Parathyroid adenoma (tissue), 2 donors: ENCODE measurements at regions not wholly inside any gene's neighbourhood (a gene's known extent, or its start where the extent isn't known, plus 50 kb on each side); places are given as distances from the start of the nearest gene placed in this dataset.
"Not testable (repeated sequence)": the region's sequence is repeated elsewhere in the genome, so short reads cannot be mapped to it uniquely, and the experiment has no call there.

Source experiments
- H2AFZ ChIP-seq: fragments of 300-600 bp; sonication (generic); one replicate; pipeline ENCODE4 v1.7.0; 2017; ENCODE audit warnings: antibody characterized with exemption, mild to moderate bottlenecking
- H3K27ac ChIP-seq: fragments of 300-600 bp; sonication (generic); one replicate; pipeline ENCODE4 v1.7.0; 2017
- H3K27me3 ChIP-seq: fragments of 300-600 bp; sonication (generic); one replicate; pipeline ENCODE4 v1.7.0; 2017; ENCODE audit warnings: low read length; ENCODE audit not compliant: control insufficient read depth, insufficient read depth
- H3K36me3 ChIP-seq: fragments of 300-600 bp; sonication (generic); one replicate; pipeline ENCODE4 v1.7.0; 2017; ENCODE audit warnings: low read length; ENCODE audit not compliant: control insufficient read depth, insufficient read depth
- H3K4me1 ChIP-seq: fragments of 300-600 bp; sonication (generic); one replicate; pipeline ENCODE4 v1.7.0; 2017; ENCODE audit warnings: control low read depth
- H3K4me2 ChIP-seq: fragments of 300-600 bp; sonication (generic); one replicate; pipeline ENCODE4 v1.7.0; 2017; ENCODE audit warnings: low read length
- H3K4me3 ChIP-seq: fragments of 300-600 bp; sonication (generic); one replicate; pipeline ENCODE4 v1.7.0; 2017; ENCODE audit warnings: low read depth, low read length
- H3K79me2 ChIP-seq: fragments of 300-600 bp; sonication (generic); one replicate; pipeline ENCODE4 v1.7.0; 2017; ENCODE audit warnings: control low read depth
- H3K9ac ChIP-seq: fragments of 300-600 bp; sonication (generic); one replicate; pipeline ENCODE4 v1.7.0; 2017; ENCODE audit warnings: mild to moderate bottlenecking
- H3K9me3 ChIP-seq: fragments of 300-600 bp; sonication (generic); one replicate; pipeline ENCODE4 v1.7.0; 2017; ENCODE audit warnings: low read length; ENCODE audit not compliant: control insufficient read depth
- CTCF ChIP-seq: fragments of 300-600 bp; sonication (generic); IDR thresholded peaks from one replicate; pipeline ENCODE4 v1.7.0; 2017; ENCODE audit warnings: antibody characterized with exemption, mild to moderate bottlenecking
- donor health status: primary hyperparathyroidism.

- H3K27me3 ChIP-seq, H3K79me2 ChIP-seq, H3K9ac ChIP-seq, H2AFZ ChIP-seq, H3K4me3 ChIP-seq, H3K36me3 ChIP-seq, H3K4me2 ChIP-seq, H3K9me3 ChIP-seq: not testable (repeated sequence)
- peak overlapping the region; percentile 98 for H3K27ac ChIP-seq
- H3K4me1 ChIP-seq = peaks cover 28% of the 10 kb centered on the region
These were observed 163.8 kb upstream of the FRG2C start for GRCh38 chr3:75500357-75500756.

GRCh38 chr3:75502171-75502570 lies 162.0 kb upstream of the FRG2C start:
- H3K9ac ChIP-seq = not testable (repeated sequence)

GRCh38 chr3:75502769-75503756 lies 161.1 kb upstream of the FRG2C start:
- peak; percentile 39 for TF ChIP-seq CTCF
- Histone ChIP-seq H2AFZ (peak overlapping the region; percentile 70), H3K4me1 (peaks cover 36% of the 10 kb centered on the region), H3K4me2 (peak overlapping the region; percentile 93), H3K4me3 (peak overlapping the region; percentile 73), H3K9ac (peak overlapping the region; percentile 2), H3K27ac (peak overlapping the region; percentile 98)
- H3K79me2 ChIP-seq, H3K36me3 ChIP-seq, H3K9me3 ChIP-seq, H3K27me3 ChIP-seq: not testable (repeated sequence)

More at GRCh38 chr3:75502171-75502570, 162.0 kb upstream of the FRG2C start:
- Histone ChIP-seq H2AFZ (peak overlapping the region; percentile 70), H3K4me2 (peak overlapping the region; percentile 34), H3K4me1 (peaks cover 36% of the 10 kb centered on the region), H3K27ac (peak overlapping the region; percentile 98), H3K4me3 (peak overlapping the region; percentile 43)
- H3K9me3 ChIP-seq, H3K79me2 ChIP-seq, H3K27me3 ChIP-seq, H3K36me3 ChIP-seq: not testable (repeated sequence)

GRCh38 chr3:75506603-75507002 lies 157.5 kb upstream of the FRG2C start:
- Histone ChIP-seq H3K79me2 (peaks cover 4% of the 10 kb centered on the region), H3K4me2 (no peak overlapping the region), H3K4me1 (peaks cover 31% of the 10 kb centered on the region), H2AFZ (no peak overlapping the region), H3K36me3 (no peaks in the 10 kb centered on the region), H3K4me3 (no peak overlapping the region), H3K9ac (no peak overlapping the region), H3K27me3 (no peaks in the 10 kb centered on the region), H3K9me3 (no peaks in the 10 kb centered on the region), H3K27ac (no peak overlapping the region)
- TF ChIP-seq CTCF = no peak

GRCh38 chr3:75507956-75508355 lies 156.2 kb upstream of the FRG2C start:
- H3K27me3 ChIP-seq, H3K4me3 ChIP-seq, H2AFZ ChIP-seq, H3K9ac ChIP-seq, H3K79me2 ChIP-seq, H3K27ac ChIP-seq, H3K36me3 ChIP-seq, H3K4me2 ChIP-seq, H3K9me3 ChIP-seq: not testable (repeated sequence)
- peaks cover 21% of the 10 kb centered on the region for H3K4me1 ChIP-seq

- not testable (repeated sequence) for H3K9ac ChIP-seq, H3K4me3 ChIP-seq, H3K4me2 ChIP-seq, H3K9me3 ChIP-seq, H2AFZ ChIP-seq, H3K27me3 ChIP-seq, H3K4me1 ChIP-seq, H3K27ac ChIP-seq, H3K36me3 ChIP-seq
- peaks cover 11% of the 10 kb centered on the region for H3K79me2 ChIP-seq
These were observed 136.5 kb upstream of the FRG2C start for GRCh38 chr3:75527657-75528056.
